ENCODE measurements at regions not wholly inside any gene's neighbourhood (a gene's known extent, or its start where the extent isn't known, plus 50 kb on each side); places are given as distances from the start of the nearest gene placed in this dataset.

DNA sequence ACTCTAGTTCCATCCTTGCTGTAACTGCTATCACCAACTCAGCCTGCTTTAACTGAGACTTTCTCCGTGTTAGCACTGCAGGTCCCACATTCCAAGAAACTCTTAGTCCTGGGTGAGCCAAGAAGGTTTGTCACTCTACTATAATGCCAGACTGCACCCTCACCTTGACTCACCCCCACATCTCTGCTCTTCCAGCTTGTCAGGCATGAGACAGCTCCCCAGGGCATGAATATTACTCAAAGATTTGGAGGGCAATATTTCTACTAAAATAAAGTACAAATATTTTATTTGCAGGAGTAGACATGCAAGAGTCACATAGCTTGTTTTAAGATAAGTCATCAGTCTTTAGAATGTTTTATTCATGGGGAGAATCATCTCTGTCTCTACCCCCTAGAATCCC lies 110.2 kb downstream of the MATN1 start:
- TF ChIP-seq, protein P1, sequence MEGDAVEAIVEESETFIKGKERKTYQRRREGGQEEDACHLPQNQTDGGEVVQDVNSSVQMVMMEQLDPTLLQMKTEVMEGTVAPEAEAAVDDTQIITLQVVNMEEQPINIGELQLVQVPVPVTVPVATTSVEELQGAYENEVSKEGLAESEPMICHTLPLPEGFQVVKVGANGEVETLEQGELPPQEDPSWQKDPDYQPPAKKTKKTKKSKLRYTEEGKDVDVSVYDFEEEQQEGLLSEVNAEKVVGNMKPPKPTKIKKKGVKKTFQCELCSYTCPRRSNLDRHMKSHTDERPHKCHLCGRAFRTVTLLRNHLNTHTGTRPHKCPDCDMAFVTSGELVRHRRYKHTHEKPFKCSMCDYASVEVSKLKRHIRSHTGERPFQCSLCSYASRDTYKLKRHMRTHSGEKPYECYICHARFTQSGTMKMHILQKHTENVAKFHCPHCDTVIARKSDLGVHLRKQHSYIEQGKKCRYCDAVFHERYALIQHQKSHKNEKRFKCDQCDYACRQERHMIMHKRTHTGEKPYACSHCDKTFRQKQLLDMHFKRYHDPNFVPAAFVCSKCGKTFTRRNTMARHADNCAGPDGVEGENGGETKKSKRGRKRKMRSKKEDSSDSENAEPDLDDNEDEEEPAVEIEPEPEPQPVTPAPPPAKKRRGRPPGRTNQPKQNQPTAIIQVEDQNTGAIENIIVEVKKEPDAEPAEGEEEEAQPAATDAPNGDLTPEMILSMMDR (IDR thresholded peaks at IDR 0.05): no peak
- no peak for TF ChIP-seq POLR2A (IDR thresholded peaks at IDR 0.05)
- no peak for TF ChIP-seq POLR2AphosphoS5 (IDR thresholded peaks at IDR 0.05)

All from upper lobe of left lung (tissue), 4 donors.